Fibroblast of villous mesenchyme (primary cell): ENCODE measurements at regions not wholly inside any gene's neighbourhood (a gene's known extent, or its start where the extent isn't known, plus 50 kb on each side); places are given as distances from the start of the nearest gene placed in this dataset.

Experiments used
- DNase-seq: peaks from one replicate; pipeline ENCODE4 v3.0.0-alpha.2; 2010; ENCODE audit warnings: low read depth
- H3K4me3 ChIP-seq: 2 replicates; pipeline ENCODE4 v1.5.1; 2011; ENCODE audit warnings: low read depth, mild to moderate bottlenecking, low read length
- CTCF ChIP-seq: IDR thresholded peaks from 2 replicates; pipeline ENCODE4 v1.5.1; 2012; ENCODE audit warnings: low read depth, mild to moderate bottlenecking, low read length; ENCODE audit not compliant: insufficient read depth

GRCh38 chr1:177627148-177627910 lies 342.5 kb downstream of the SEC16B start:
- TF ChIP-seq CTCF = no peak
- DNase-seq = no peak
- H3K4me3 ChIP-seq = no peak overlapping the region

- H3K4me3 ChIP-seq = no peak overlapping the region
- TF ChIP-seq CTCF = no peak
- peak; percentile 4 for DNase-seq
Observed at GRCh38 chr1:177620636-177621190, 349.1 kb downstream of the SEC16B start.

- no peak overlapping the region for H3K4me3 ChIP-seq
- DNase-seq = peak; percentile 2
Observed at GRCh38 chr1:177615251-177615650, 354.6 kb downstream of the SEC16B start.

GRCh38 chr1:177611402-177611801 lies 358.5 kb downstream of the SEC16B start:
- H3K4me3 ChIP-seq = no peak overlapping the region
- TF ChIP-seq CTCF = no peak
- DNase-seq = no peak

More at GRCh38 chr1:177615251-177615650, 354.6 kb downstream of the SEC16B start:
- TF ChIP-seq CTCF = no peak

GRCh38 chr1:177609953-177610352 lies 359.9 kb downstream of the SEC16B start:
- H3K4me3 ChIP-seq = no peak overlapping the region
- TF ChIP-seq CTCF = no peak
- DNase-seq = no peak

- no peak for TF ChIP-seq CTCF
- no peak overlapping the region for H3K4me3 ChIP-seq
- DNase-seq = no peak
Observed at GRCh38 chr1:177600936-177601335, 368.9 kb downstream of the SEC16B start.
